ENCODE measurements at regions not wholly inside any gene's neighbourhood (a gene's known extent, or its start where the extent isn't known, plus 50 kb on each side); places are given as distances from the start of the nearest gene placed in this dataset.
A peak's percentile ranks its signal among the peaks of the same experiment; 100 is the strongest.

DNA sequence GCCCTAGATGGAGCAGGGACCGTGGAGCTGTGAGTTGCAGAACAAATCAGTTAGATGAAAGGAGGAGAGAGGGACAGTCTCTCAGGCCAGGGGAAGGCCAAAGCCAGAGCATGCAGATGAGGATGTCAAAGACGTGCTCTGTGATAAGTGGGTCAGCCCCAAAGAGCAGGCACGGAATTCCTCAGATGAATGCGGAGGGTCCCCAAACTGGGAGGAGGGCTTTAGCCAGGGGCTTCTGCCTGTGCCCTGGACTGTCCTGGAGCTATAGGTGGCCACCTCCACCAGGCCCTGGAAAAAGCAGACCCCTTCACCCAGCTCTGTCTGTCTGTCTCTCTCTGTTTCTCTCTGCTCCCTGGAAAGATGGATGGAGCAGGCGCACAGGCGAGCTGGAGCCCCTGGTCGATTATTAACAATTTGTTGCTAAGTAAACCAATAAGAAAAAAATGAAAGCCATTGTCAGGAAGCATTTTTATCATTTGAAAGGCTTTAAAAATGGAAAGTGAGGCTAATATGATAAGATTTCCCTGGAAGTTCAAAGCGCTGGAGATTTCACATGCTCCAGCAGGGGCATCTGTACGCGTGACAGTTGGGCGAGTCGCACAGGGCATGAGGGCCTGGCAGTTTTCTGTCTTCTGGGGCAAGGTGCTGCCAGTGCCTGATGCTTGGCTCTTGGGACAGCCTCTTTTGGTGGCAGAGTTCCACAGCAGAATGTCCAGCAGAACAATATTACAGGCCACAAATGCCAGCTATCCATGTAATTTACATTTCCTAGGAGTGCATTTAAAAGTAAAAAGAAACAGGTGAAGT is 241.0 kb downstream of the GLI2 start:
- DNase-seq = no peak

DNA sequence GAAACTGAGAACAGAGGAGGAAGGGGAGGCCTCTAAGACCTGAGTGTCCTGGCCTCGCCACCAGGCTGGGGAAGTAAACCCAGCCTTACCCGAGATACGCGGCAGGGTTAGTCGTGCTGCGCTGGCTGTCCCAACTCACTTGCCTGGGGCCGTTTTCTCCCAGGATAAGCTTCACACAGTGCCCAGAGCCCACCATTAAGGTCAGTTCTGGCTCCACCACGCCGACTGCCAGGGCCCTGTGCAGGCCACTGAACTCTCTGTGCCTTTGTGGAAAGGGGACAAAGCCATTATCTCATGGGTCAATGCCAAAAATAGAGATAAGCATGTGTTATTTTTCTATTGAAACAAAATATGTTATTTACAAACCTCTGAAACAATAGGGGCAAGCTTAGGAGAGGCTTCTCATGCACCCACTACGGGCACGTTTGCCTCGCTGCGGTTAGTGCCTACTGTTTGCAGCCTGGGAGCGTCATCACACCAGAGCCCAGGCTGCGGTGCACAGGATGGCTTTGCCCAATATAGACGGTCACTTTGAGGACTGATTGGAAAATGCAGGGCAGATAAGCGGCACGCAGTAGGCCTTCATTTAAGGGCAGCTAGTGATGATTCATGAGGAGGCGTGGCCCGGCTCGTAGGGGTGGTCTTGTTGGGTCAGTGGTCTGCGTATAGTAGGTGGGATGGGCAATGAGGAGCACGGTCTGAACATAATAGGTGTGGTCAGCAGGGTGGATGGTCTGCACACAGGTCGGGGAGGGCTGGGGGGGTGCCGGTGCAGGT is 242.1 kb downstream of the GLI2 start:
- no peak for DNase-seq

DNA sequence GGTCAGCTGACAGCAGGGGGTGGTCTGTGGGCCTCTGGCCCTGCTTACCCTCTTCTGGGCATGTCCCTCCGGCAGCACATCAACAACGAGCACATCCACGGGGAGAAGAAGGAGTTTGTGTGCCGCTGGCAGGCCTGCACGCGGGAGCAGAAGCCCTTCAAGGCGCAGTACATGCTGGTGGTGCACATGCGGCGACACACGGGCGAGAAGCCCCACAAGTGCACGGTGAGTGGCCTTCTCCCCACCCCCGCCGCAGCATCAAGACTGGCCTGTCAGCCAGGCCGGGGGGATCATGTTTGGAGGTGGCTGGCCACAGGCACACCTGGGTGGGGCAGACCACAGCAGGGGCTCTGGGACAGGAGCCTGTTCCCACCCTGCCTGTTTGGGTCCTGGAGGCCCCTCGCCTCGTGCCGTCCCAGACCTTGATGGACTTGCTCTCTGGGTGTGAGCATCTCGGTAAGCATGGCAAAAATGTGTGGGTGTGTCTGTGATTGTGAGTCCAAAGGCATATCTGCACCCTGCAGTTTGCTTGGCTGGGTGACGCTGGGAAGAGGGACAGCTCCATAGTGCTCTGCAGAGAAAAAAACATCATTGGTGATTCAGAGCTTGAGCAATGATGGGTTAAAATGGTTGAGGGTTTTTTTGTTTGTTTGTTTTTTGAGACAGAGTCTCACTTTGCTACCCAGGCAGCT is 242.8 kb downstream of the GLI2 start:
- DNase-seq = no peak

DNA sequence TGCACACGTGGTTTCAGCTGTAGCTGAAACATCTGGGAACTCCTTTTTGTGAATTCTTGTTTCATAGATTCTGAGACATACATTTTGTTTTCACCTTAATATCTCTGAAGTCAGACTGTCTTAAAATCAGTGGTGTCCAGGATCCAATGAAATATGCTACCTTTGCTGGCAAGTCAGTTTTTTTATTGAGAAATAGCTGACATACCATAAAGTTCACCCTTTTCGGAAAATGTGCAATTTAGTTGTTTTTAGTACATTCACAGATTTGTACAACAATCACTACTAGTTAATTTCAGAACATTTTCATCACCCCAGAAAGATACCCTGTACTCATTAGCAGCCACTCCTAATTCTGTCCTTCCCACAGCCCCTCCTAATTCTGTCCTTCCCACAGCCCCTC is 243.7 kb downstream of the GLI2 start:
- DNase-seq = no peak

DNA sequence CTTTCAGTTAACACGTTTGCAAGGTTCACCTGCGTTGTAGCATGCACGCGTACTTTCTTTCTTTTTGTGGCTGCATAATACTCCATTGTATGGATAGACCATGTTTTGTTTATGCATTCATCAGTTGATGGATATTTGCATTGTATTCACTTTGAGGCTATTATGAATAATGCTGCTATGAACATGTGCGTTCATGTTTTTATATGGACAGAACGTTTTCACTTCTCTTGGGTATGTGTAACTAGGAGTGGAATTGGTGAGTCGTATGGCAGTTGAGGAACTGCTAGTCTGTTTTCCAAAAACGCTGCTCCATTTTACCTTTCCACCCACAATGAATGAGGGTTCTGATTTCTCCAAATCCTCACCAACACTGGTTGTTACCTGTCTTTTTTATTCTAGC is 244.3 kb downstream of the GLI2 start:
- DNase-seq = no peak

DNA sequence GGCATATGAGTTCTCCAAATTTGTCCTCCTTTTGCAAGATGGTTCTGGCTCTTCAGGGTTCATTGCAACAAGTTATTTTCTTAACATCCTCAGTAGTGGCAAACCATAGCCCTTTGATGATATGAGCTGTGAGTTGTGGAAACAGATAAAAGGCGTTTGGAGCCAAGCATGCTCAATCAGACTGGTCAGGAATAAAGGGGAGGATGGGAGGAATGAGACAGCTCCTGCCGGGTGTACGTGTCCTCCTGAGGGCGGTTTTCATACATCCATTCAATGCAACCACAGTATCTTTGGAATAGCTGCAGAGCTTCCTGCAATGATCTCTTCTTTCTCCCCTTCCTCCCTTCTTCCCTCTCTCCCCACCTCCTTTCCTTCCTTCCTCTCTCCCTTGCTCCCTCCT is 245.8 kb downstream of the GLI2 start:
- DNase-seq = no peak

DNA sequence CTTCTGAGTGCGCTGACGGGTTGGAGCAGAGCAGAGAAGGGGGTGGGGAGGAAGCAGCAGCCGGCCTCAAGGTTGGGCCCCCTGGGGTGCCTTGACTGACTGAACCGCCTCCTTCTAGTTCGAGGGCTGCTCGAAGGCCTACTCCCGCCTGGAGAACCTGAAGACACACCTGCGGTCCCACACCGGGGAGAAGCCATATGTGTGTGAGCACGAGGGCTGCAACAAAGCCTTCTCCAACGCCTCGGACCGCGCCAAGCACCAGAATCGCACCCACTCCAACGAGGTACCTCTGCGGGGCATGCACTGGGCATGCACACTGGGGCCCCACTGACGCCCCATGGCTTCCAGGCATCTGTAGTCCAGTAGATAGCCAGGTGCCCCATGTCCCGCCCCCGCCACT is 246.9 kb downstream of the GLI2 start:
- DNase-seq = no peak

DNA sequence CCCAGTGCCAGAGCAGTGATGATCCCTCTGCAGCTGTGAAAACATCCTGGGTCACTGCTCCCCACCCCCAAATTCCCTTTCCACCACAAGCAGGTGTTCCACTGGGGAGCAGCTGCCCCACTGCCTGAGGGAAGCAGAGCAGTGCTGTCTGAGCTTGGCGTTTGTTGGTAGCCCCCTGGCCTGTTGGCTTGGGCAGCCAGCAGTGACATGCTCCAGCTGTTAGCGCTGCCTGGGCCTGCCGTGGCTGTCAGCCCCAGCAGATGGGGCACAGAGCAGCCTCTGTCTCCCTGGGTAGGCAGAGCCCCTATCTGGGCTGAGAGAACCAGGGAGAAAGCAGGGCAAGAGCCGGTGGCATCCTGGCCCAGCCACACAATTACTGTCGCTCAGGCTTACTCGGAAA is 247.7 kb downstream of the GLI2 start:
- DNase-seq = peak; percentile 89

DNA sequence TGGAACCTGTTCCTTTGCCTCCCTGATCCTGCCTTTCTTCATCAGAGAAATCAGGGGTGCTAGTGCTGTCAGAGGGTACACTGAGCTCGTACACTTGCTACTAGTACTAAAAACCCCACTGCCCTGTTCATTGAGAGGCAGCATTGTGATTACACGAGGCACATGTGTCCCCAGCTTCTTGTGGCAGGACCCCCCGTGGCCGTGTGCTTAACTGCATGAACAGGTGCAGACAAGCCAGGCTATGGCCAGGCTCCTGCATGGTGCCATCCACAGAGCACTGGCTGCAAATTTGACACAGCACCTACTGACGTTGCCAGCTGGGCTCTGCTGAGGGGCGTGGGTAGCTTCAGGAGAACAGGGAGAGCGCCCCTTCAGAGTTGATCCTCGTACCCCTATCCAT is 248.4 kb downstream of the GLI2 start:
- no peak for DNase-seq

DNA sequence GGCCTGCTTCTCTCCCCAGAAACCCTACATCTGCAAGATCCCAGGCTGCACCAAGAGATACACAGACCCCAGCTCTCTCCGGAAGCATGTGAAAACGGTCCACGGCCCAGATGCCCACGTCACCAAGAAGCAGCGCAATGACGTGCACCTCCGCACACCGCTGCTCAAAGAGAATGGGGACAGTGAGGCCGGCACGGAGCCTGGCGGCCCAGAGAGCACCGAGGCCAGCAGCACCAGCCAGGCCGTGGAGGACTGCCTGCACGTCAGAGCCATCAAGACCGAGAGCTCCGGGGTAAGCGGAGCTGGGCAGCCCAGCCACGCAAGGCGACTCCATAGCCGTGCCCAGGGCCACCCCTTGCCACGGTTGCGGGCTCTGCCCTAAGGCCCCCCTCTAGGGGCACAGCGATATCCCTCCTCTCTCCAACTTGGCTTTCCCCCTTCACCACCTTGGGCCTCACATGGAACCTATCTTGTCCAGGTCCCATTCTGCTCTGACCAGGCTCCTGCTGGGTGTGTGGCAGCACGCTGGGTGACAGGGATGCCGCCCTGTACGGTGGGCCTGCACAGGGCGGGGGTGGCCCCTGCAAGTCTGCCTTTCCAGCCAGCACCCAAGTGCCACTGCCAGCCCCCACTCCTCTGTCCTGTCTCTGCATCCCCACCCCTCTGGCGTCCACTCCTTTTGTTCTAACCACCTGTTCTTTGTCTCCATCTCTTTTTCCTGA is 248.9 kb downstream of the GLI2 start:
- no peak for DNase-seq

DNA sequence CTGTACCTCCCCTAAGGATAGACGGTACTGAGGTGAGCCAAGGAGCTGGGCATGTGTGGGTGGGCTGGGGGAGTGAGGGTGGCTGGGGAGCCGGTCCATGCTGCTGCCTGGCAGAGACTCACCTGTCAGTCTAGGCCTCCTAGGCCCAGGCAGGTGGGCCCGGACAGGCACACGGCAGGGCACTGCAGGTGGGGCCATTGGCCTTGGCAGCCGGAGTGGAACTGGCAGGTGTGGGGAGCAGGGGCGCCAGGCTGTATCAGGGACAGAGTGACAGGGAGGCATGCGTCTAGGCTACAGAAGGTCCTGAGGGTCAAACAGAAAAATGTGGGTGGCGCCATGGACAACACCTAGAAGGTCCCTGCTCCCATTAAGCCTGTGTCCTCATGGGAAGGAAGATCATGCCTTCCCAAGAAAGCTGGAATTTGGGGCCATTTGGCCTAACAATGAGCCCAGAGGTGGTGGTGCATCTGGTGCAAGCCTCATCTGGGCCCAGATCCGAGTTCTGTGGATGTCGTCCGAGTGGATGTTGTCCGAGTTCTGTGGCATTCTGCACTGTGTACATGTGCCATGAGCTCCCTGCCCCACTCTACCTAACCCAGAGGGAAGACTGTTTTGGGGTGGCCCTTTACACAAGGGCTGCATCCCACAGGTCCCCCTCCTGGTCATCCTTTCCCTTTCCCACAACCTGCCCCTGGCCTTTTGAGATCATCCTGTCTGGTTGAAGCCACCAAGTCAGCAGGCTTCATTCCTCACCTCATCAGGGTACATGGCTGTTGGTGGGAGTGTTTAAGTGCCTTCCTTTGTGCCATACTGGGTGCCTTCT is 249.7 kb downstream of the GLI2 start:
- DNase-seq = no peak

DNA sequence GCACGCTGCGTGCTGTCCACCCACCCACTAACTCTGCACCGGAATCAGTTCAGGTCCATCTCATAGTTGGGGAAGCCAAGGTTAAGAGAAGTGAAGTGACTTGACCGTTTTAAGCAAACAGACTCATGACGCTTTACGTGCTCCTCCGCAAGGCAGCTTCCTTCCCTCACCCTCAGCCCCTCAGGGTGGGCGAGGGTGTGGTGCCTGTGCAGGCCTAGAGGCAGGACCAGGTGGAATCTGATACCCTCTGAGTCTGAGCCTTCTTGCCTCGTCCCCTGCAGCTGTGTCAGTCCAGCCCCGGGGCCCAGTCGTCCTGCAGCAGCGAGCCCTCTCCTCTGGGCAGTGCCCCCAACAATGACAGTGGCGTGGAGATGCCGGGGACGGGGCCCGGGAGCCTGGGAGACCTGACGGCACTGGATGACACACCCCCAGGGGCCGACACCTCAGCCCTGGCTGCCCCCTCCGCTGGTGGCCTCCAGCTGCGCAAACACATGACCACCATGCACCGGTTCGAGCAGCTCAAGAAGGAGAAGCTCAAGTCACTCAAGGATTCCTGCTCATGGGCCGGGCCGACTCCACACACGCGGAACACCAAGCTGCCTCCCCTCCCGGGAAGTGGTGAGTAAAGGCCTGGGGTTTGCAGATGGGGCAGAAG is 250.5 kb downstream of the GLI2 start:
- no peak for DNase-seq

DNA sequence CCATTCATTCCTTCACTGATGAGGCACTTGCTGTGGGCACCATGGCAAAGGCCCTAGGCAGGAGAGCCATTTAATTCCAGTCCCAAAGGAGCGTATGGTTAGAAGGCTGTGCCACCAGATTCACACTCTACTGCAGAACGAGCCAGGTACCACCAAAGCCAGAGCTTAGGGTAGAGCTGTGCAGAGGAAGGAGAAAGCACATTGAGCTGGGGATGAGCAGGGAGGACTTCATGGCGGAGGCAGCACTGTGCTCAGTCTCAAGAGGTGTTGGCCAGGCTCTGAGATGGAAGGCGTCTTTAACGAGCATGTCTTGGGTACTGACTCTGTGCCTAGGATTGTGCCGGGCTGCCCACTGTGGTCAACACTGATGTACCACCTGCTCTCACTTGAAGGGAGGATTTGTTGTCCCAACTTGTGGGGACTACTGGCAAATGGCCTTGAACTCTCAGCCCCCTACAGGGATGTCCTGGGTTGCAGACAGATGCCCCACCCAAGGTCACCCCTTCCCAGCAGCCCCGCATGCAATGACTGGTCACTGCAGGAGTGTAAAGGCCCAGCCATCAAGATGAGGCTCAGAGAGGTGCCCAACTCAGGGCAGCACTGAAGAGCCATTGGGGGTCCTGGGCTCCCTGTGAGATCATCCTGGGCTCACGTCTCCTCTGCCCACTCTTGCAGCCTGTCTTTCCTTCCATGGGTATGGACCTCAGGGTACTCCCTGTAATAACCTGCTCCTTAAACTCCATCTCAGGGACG is 251.4 kb downstream of the GLI2 start:
- DNase-seq = no peak

DNA sequence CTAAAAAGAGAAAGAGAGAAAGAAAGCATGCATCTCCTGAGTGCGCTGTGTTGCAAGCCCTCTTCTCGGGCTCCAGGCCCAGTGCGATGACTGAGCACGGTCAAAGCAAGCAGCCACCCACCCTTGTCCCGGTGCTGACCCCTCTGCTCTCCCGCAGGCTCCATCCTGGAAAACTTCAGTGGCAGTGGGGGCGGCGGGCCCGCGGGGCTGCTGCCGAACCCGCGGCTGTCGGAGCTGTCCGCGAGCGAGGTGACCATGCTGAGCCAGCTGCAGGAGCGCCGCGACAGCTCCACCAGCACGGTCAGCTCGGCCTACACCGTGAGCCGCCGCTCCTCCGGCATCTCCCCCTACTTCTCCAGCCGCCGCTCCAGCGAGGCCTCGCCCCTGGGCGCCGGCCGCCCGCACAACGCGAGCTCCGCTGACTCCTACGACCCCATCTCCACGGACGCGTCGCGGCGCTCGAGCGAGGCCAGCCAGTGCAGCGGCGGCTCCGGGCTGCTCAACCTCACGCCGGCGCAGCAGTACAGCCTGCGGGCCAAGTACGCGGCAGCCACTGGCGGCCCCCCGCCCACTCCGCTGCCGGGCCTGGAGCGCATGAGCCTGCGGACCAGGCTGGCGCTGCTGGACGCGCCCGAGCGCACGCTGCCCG is 252.5 kb downstream of the GLI2 start:
- DNase-seq = no peak

DNA sequence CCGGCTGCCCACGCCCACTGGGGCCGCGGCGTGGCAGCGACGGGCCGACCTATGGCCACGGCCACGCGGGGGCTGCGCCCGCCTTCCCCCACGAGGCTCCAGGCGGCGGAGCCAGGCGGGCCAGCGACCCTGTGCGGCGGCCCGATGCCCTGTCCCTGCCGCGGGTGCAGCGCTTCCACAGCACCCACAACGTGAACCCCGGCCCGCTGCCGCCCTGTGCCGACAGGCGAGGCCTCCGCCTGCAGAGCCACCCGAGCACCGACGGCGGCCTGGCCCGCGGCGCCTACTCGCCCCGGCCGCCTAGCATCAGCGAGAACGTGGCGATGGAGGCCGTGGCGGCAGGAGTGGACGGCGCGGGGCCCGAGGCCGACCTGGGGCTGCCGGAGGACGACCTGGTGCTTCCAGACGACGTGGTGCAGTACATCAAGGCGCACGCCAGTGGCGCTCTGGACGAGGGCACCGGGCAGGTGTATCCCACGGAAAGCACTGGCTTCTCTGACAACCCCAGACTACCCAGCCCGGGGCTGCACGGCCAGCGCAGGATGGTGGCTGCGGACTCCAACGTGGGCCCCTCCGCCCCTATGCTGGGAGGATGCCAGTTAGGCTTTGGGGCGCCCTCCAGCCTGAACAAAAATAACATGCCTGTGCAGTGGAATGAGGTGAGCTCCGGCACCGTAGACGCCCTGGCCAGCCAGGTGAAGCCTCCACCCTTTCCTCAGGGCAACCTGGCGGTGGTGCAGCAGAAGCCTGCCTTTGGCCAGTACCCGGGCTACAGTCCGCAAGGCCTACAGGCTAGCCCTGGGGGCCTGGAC is 253.2 kb downstream of the GLI2 start:
- DNase-seq = no peak

DNA sequence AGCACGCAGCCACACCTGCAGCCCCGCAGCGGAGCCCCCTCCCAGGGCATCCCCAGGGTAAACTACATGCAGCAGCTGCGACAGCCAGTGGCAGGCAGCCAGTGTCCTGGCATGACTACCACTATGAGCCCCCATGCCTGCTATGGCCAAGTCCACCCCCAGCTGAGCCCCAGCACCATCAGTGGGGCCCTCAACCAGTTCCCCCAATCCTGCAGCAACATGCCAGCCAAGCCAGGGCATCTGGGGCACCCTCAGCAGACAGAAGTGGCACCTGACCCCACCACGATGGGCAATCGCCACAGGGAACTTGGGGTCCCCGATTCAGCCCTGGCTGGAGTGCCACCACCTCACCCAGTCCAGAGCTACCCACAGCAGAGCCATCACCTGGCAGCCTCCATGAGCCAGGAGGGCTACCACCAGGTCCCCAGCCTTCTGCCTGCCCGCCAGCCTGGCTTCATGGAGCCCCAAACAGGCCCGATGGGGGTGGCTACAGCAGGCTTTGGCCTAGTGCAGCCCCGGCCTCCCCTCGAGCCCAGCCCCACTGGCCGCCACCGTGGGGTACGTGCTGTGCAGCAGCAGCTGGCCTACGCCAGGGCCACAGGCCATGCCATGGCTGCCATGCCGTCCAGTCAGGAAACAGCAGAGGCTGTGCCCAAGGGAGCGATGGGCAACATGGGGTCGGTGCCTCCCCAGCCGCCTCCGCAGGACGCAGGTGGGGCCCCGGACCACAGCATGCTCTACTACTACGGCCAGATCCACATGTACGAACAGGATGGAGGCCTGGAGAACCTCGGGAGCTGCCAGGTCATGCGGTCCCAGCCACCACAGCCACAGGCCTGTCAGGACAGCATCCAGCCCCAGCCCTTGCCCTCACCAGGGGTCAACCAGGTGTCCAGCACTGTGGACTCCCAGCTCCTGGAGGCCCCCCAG is 254.1 kb downstream of the GLI2 start:
- no peak for DNase-seq

DNA sequence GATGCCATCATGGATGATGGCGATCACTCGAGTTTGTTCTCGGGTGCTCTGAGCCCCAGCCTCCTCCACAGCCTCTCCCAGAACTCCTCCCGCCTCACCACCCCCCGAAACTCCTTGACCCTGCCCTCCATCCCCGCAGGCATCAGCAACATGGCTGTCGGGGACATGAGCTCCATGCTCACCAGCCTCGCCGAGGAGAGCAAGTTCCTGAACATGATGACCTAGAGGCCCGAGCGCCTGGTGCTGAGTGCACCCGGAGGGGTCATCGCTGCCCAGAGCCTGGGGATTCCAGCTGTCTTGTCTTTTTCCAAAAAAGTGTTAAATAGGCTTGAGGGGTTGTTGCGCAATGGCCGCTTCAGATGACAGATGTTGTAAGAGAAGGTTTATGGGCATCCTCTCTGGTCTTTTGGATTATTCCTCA is 254.8 kb downstream of the GLI2 start:
- no peak for DNase-seq

DNA sequence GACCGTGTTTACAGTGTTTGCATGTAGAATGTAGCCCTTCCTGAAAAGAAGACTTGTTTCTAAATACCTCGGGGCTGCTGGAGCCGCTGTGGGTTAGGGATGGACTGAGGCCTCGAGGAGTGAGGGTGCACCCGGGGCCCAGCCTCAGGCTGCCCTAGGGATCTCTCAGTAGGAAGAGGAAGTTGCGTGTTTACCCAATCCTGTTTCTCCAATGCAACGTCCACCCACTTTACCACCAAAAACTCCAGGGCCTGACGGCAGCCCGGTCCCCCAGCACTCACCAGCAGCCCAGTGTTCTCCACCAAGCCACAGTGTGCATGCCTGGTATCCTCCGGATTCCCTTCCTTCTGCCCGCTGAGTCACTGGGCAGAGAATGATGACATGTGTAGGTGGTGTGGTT is 255.8 kb downstream of the GLI2 start:
- no peak for DNase-seq

Measured in tongue (tissue), 1 donor.